ENCODE measurements at regions not wholly inside any gene's neighbourhood (a gene's known extent, or its start where the extent isn't known, plus 50 kb on each side); places are given as distances from the start of the nearest gene placed in this dataset.

DNA sequence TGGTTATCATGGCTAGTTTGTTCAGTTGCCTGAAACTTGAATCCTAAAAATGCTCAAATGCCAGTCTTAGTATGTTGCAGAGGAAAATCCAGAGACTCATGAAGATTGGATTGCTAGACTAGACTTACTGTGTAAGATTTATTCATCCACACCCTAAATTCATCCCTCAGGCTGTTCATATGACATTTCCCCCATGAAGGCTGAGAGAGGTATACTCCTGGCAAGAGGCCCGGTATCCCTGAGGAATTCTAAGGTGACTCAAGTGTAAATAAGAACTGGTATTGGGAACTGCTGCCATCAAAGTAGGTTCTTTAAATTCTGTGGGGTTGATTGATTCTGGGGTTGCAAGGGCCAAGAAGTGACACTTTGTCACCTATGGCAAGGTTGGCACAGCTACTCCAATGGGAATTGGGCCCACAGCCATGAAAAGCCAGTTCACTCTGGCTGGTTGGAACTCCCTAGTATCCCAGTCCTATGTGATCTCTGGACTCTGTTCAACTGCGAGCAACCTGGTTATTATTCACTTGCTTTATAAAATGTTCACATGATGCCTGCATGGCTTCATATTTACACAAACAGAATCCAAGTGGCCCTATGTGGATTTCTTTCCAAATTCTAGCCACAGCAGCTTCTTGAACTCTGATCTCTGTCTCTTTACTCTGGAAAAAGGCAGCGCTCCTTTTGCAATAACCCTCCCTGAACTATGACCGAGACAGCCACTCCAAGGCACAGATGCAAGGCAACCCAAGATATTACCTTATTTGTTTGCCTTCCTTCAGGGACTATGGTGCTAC is 429.1 kb downstream of the CBLN2 start:
- ChIA-PET CTCF (no interaction called here), POLR2A (ENCODE audit: low non-redundant PET) (no interaction called here)
- no peak overlapping the region for H3K27ac ChIP-seq
- TF ChIP-seq, protein P1, sequence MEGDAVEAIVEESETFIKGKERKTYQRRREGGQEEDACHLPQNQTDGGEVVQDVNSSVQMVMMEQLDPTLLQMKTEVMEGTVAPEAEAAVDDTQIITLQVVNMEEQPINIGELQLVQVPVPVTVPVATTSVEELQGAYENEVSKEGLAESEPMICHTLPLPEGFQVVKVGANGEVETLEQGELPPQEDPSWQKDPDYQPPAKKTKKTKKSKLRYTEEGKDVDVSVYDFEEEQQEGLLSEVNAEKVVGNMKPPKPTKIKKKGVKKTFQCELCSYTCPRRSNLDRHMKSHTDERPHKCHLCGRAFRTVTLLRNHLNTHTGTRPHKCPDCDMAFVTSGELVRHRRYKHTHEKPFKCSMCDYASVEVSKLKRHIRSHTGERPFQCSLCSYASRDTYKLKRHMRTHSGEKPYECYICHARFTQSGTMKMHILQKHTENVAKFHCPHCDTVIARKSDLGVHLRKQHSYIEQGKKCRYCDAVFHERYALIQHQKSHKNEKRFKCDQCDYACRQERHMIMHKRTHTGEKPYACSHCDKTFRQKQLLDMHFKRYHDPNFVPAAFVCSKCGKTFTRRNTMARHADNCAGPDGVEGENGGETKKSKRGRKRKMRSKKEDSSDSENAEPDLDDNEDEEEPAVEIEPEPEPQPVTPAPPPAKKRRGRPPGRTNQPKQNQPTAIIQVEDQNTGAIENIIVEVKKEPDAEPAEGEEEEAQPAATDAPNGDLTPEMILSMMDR (conservative IDR thresholded peaks at IDR 0.05; ENCODE audit: low read depth): no peak
- DNase-seq (ENCODE audit: low spot score): peak; percentile 0

DNA sequence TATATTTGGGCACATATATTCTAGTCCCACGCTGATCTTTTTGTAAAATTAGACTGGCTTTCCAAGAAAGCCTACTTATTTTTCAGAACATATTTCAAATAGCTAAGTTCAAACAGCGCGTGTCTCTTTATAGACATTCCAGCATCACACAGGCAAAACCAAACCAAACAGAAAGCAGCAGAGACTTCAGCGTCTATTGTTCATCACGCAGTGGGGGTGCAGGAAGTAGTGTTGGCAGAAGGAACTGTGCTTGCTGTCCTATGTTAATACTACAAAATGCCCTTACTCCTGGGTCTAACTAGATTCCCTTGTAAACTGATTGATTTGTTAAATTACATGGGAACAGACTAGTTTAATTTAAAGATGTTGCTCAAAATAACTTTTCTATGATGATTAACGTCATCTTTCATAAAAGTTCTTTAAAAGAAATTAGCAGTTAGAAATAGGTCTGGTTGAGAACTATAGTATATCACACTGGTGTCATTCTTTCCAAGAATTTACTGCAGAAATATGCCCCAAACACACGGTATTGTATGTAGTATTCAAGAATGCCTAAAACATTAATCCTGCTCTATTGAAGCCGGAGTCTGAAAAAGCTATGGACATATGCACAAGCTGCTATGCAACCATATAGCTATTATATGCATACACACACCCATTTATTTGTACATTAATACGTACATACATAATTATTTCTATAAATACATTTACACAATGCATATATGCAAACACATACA is 436.3 kb downstream of the CBLN2 start:
- no peak overlapping the region for H3K27ac ChIP-seq
- ChIA-PET POLR2A (ENCODE audit: low non-redundant PET) (no interaction called here), CTCF (no interaction called here)
- TF ChIP-seq, protein P1 (conservative IDR thresholded peaks at IDR 0.05; ENCODE audit: low read depth): no peak
- no peak for DNase-seq (ENCODE audit: low spot score)

DNA sequence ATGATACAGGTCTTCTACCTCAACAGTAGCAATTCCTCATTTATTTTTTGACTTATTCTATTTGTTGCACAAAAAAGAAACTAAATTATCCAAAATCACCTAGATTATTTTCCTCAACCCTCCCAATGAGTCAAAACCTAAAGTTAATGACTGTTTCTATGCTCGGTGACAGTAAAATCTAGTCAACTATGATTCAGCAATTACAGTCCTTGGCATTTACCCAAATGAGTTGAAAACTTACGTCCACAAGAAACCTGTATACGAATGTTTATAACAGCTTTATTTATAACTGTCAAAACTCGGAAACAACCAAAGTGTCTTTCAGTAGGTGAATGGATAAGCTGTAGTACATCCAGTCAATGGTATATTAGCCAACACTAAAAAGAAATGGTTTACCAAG is 439.3 kb downstream of the CBLN2 start:
- ChIA-PET CTCF (no interaction called here), POLR2A (ENCODE audit: low non-redundant PET) (no interaction called here)
- no peak overlapping the region for H3K27ac ChIP-seq
- TF ChIP-seq, protein P1 (conservative IDR thresholded peaks at IDR 0.05; ENCODE audit: low read depth): no peak
- no peak for DNase-seq (ENCODE audit: low spot score)

DNA sequence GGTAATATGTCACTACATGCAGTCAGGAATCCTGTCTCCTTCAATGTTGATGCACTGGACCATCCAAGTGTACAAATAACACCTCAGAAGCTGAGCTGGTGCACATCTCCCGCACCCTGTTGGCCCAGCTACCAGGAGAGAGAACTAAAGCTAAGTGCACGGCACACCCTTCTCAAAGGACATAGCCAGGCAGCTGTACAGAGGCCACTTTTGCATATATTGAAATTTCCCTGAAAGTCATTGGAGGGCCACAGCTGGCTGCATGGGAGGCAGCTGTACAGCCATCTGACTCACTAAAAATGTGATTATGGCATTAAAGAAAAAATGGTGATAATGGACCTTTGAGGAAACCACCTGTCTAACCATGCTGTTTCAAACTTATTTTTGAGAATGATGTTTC is 441.7 kb downstream of the CBLN2 start:
- ChIA-PET POLR2A (ENCODE audit: low non-redundant PET) (no interaction called here), CTCF (no interaction called here)
- TF ChIP-seq, protein P1 (conservative IDR thresholded peaks at IDR 0.05; ENCODE audit: low read depth): no peak
- no peak for DNase-seq (ENCODE audit: low spot score)
- H3K27ac ChIP-seq: no peak overlapping the region

DNA sequence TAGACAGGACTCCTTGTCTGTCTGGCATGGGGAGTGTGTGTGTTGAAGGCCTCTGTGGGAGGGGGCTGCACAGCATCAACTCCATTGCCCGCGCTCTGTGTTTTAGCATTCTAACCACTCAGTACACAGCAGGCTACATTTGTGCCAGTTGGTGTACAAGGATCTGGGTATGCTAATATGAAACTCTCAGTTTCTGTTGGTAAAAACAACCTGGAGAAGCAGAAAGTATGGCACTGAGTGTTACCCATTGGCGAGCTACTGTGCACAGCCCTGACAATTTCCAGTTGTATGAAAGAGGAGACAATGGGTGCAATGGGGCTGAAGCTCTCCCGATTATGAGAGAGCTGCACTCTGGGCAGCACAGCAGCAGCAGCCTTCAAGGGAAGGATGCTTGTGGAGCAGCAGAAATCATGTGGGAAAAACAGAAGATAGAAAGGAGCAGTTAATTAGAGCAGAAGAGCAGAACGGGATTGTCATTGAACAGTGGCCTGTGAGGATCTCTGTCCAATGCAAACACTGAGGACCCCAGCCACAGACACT is 443.6 kb downstream of the CBLN2 start:
- TF ChIP-seq, protein P1 (conservative IDR thresholded peaks at IDR 0.05; ENCODE audit: low read depth): no peak
- CTCF ChIA-PET: no interaction called here

DNA sequence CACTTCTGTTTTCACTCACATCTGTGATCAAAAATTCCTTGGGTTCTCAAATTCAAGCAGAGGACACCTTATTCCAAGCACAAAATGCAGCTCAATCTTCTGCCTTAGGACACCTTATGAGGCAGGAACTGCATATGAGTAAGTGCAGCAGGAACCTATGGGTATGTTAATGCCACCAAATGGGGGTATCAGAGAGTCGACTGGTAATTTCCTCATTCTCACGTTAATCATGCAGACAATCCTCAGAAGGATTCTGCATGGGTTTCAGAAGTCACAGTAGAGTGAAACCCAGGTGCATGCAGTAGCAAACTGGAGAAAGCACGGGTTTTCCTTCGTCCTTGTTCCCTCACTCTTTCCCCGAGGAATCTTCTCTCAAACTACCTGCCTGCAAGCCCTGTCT is 452.8 kb downstream of the CBLN2 start:
- CTCF ChIA-PET: no interaction called here
- POLR2A ChIA-PET (ENCODE audit: low non-redundant PET): no interaction called here
- no peak for DNase-seq (ENCODE audit: low spot score)
- H3K27ac ChIP-seq: no peak overlapping the region
- TF ChIP-seq, protein P1 (conservative IDR thresholded peaks at IDR 0.05; ENCODE audit: low read depth): no peak

More for the DNA sequence above, 443.6 kb downstream of the CBLN2 start:
- DNase-seq (ENCODE audit: low spot score): no peak
- POLR2A ChIA-PET (ENCODE audit: low non-redundant PET): no interaction called here
- H3K27ac ChIP-seq: no peak overlapping the region
